WTC11 (cell line): ENCODE measurements at regions not wholly inside any gene's neighbourhood (a gene's known extent, or its start where the extent isn't known, plus 50 kb on each side); places are given as distances from the start of the nearest gene placed in this dataset.

Experiments used
- ATAC-seq: fragments of 200-7000 bp; cut with Tn5 transposase; 2 replicates; pipeline ENCODE4 v1.10.0; 2021; ENCODE audit warnings: mild to moderate bottlenecking, moderate library complexity
- CTCF ChIA-PET: fragments of 300-600 bp; sonication (Branson Sonifier 250); formaldehyde crosslinking; loops from one replicate; lab custom pipeline; 2021; ENCODE audit warnings: antibody characterized with exemption; lab: Charles Lee
- POLR2A ChIA-PET: fragments of 350-600 bp; sonication (Branson Sonifier 250); formaldehyde crosslinking; loops from one replicate; lab custom pipeline; 2021; ENCODE audit warnings: antibody characterized with exemption; lab: Charles Lee
- DNase-seq: peaks from one replicate; pipeline ENCODE4 v3.0.0; 2021; ENCODE audit warnings: low spot score
- H3K27ac Mint-ChIP-seq: 2 replicates; pipeline ENCODE4 v1.8.0; 2021; ENCODE audit warnings: mixed read lengths
- H3K27me3 Mint-ChIP-seq: 2 replicates; pipeline ENCODE4 v1.8.0; 2021; ENCODE audit warnings: low read depth, mild to moderate bottlenecking, moderate library complexity, mixed read lengths
- H3K36me3 Mint-ChIP-seq: 2 replicates; pipeline ENCODE4 v1.8.0; 2021; ENCODE audit warnings: mixed read lengths
- H3K4me1 Mint-ChIP-seq: 2 replicates; pipeline ENCODE4 v1.8.0; 2022; ENCODE audit warnings: mixed read lengths
- H3K4me3 Mint-ChIP-seq: 2 replicates; pipeline ENCODE4 v1.8.0; 2021; ENCODE audit warnings: mild to moderate bottlenecking, moderate library complexity, mixed read lengths
- H3K9me3 Mint-ChIP-seq: 2 replicates; pipeline ENCODE4 v1.8.0; 2021; ENCODE audit warnings: mixed read lengths
- ARID4B ChIP-seq: sonication (generic); formaldehyde crosslinking; IDR thresholded peaks from 2 replicates; pipeline ENCODE4 v1.8.0; 2023; ENCODE audit warnings: missing genetic modification reagents, mild to moderate bottlenecking, borderline replicate concordance
- E2F4 ChIP-seq: sonication (generic); formaldehyde crosslinking; IDR thresholded peaks from 2 replicates; pipeline ENCODE4 v1.8.1; 2022; ENCODE audit warnings: low read depth, mild to moderate bottlenecking, moderate library complexity, missing genetic modification reagents, borderline replicate concordance
- E2F5 ChIP-seq: sonication (generic); formaldehyde crosslinking; IDR thresholded peaks from 2 replicates; pipeline ENCODE4 v1.8.1; 2022; ENCODE audit warnings: mild to moderate bottlenecking, moderate library complexity, missing genetic modification reagents
- ESRRA ChIP-seq: sonication (generic); formaldehyde crosslinking; IDR thresholded peaks from 2 replicates; pipeline ENCODE4 v1.8.1; 2022; ENCODE audit warnings: mild to moderate bottlenecking, missing genetic modification reagents, borderline replicate concordance
- ETV6 ChIP-seq: sonication (generic); formaldehyde crosslinking; IDR thresholded peaks from 2 replicates; pipeline ENCODE4 v1.8.1; 2022; ENCODE audit warnings: mild to moderate bottlenecking, missing genetic modification reagents
- FOXP4 ChIP-seq: sonication (generic); formaldehyde crosslinking; IDR thresholded peaks from 2 replicates; pipeline ENCODE4 v1.8.0; 2022; ENCODE audit warnings: mild to moderate bottlenecking, missing genetic modification reagents
- IRF2 ChIP-seq: sonication (generic); formaldehyde crosslinking; IDR thresholded peaks from 2 replicates; pipeline ENCODE4 v1.8.0; 2022; ENCODE audit warnings: low read depth, missing genetic modification reagents, borderline replicate concordance
- JUN ChIP-seq: sonication (generic); formaldehyde crosslinking; IDR thresholded peaks from 2 replicates; pipeline ENCODE4 v1.8.0; 2023; ENCODE audit warnings: mild to moderate bottlenecking, missing genetic modification reagents
- MYBL2 ChIP-seq: sonication (generic); formaldehyde crosslinking; IDR thresholded peaks from 2 replicates; pipeline ENCODE4 v1.8.1; 2023; ENCODE audit warnings: mild to moderate bottlenecking, moderate library complexity, missing genetic modification reagents
- NFATC4 ChIP-seq: fragments of 250-450 bp; sonication (Bioruptor Pico); IDR thresholded peaks from 2 replicates; pipeline ENCODE4 v1.9.0; 2021; ENCODE audit warnings: mild to moderate bottlenecking
- NR3C1 ChIP-seq: sonication (generic); formaldehyde crosslinking; conservative IDR thresholded peaks from 2 replicates; pipeline ENCODE4 v1.8.1; 2023; ENCODE audit warnings: low read depth, mild to moderate bottlenecking, missing genetic modification reagents
- PRDM15 ChIP-seq: sonication (generic); formaldehyde crosslinking; IDR thresholded peaks from 2 replicates; pipeline ENCODE4 v1.8.0; 2022; ENCODE audit warnings: missing genetic modification reagents
- PREB ChIP-seq: sonication (generic); formaldehyde crosslinking; IDR thresholded peaks from 2 replicates; pipeline ENCODE4 v1.8.1; 2022; ENCODE audit warnings: mild to moderate bottlenecking, missing genetic modification reagents, moderate library complexity, borderline replicate concordance
- SMAD3 ChIP-seq: sonication (generic); formaldehyde crosslinking; IDR thresholded peaks from 2 replicates; pipeline ENCODE4 v1.8.0; 2022; ENCODE audit warnings: missing genetic modification reagents, mild to moderate bottlenecking, borderline replicate concordance
- TCF7 ChIP-seq: sonication (generic); formaldehyde crosslinking; IDR thresholded peaks from 2 replicates; pipeline ENCODE4 v1.8.0; 2022; ENCODE audit warnings: mild to moderate bottlenecking, low read depth, missing genetic modification reagents, moderate library complexity
- USF1 ChIP-seq: sonication (generic); formaldehyde crosslinking; IDR thresholded peaks from 2 replicates; pipeline ENCODE4 v1.8.0; 2022; ENCODE audit warnings: mild to moderate bottlenecking, missing genetic modification reagents
- ZBTB43 ChIP-seq: sonication (generic); formaldehyde crosslinking; IDR thresholded peaks from 2 replicates; pipeline ENCODE4 v1.8.1; 2023; ENCODE audit warnings: mild to moderate bottlenecking, missing genetic modification reagents

GRCh38 chr7:155896531-155897263, 84.4 kb upstream of the SHH start:
- ChIA-PET POLR2A (no interaction called here), CTCF (no interaction called here)
- no peak for ATAC-seq
- Mint-ChIP-seq H3K4me3 (no peak overlapping the region), H3K27me3 (peaks cover 3% of the 10 kb centered on the region; the same call in 1 of the 2 replicates), H3K4me1 (no peaks in the 10 kb centered on the region), H3K27ac (no peak overlapping the region), H3K9me3 (peaks cover 48% of the 10 kb centered on the region), H3K36me3 (peaks cover 27% of the 10 kb centered on the region)
- DNase-seq = no peak
- TF ChIP-seq ESRRA (CRISPR knock-in tag) (no peak), NR3C1 (CRISPR knock-in tag) (no peak), JUN (CRISPR knock-in tag) (no peak), MYBL2 (CRISPR knock-in tag) (no peak), FOXP4 (no peak), E2F5 (CRISPR knock-in tag) (no peak), ARID4B (CRISPR knock-in tag) (no peak), PRDM15 (CRISPR knock-in tag) (no peak), ZBTB43 (CRISPR knock-in tag) (no peak), SMAD3 (CRISPR knock-in tag) (no peak), E2F4 (CRISPR knock-in tag) (no peak), USF1 (no peak), IRF2 (CRISPR knock-in tag) (no peak), TCF7 (CRISPR knock-in tag) (no peak), NFATC4 (CRISPR knock-in tag) (no peak), PREB (no peak), ETV6 (CRISPR knock-in tag) (no peak)
